NCI-H2196 (cell line): ENCODE measurements at regions not wholly inside any gene's neighbourhood (a gene's known extent, or its start where the extent isn't known, plus 50 kb on each side); places are given as distances from the start of the nearest gene placed in this dataset.
"Not testable (repeated sequence)": the region's sequence is repeated elsewhere in the genome, so short reads cannot be mapped to it uniquely, and the experiment has no call there.

ENCODE experiments used
- DNase-seq: peaks from one replicate; lab custom pipeline; 2025; ENCODE audit not compliant: unreplicated experiment; lab: John Stamatoyannopoulos, UW

DNA sequence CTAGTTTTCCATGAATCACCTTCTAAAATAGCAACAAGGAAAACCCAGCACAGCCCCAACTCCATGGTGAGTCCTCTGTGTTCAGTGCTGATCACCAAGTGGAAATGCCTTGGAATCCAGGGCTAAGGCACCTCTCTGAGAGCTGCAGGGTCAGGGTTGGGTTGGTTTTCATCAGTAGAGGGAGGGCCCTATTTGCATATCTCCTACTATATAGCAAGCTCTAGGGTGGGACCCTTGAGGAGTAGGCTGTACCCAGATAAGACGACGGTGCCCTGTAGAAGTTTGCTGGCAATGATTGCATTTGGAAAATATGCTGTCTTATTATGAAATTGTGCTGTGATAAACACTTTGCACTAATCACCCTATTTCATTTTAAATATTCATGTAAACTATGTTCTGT, 1011.8 kb downstream of the TMEM121 start:
- no peak for DNase-seq

DNA sequence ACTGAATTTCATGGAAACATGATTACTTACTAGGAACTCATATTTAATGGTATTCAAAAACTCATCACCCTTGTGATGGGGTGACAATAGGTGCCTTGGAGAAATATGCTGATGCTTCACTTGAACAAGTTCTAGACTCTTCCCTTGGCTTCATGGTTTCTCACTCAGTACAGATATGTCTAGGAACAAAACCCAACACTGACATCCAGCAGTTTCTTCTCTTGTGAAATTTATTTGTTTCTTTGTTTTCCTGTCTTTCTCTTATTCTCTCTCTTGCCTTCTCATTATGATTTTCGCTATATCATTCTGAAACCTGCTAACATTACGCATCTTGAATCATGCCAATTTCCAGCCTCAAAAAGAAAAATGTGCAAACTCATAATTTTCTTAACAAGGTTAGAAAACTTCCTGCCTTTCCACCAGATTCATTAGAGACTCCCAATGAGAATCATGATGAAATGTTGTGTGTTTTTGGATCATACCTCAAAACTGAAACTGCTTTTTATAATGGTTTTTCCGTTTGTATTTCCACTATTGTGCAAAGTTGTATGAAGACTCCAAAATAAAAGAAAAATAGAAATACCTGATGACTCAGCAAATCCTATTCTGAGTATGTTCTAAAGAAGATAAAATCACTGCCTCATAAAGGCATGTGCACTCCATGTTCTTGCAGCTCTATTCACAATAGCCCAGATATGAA, 1021.5 kb downstream of the TMEM121 start:
- no peak for DNase-seq

DNA sequence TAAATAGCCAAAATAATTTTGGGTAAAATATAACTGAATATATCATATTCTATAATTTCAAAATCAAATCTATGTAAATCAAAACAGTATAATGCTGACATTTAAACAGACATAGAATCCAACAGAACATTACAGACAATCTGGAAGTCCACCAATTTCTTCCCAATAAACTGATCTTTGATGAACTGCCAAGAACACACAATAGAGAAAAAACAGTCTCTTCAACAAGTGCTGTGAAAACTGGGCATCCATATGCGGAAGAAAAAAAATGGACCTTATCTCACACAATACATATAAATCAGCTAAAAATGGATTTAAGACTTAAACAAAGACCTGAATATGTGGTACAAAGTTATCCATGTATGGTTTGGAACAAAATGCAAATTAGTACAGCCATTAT, 1022.7 kb downstream of the TMEM121 start:
- no peak for DNase-seq

DNA sequence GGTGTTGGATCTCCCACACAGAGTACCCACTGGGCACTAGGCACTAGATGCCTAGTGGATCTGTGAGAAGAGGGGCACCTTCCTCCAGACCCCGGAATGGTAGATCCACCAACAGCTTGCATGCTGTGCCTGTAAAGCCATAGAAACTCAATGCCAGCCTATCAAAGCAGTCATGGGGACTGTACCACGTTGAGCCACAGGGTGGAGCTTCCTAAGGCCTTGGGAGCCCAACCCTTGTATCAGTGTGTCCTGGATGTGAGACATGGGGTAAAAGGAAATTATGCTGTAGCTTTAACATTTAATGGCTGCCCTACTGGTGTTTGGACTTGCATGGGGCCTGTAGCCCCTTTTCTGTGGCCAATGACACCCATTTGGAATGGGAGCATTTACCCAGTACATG, 1024.9 kb downstream of the TMEM121 start:
- no peak for DNase-seq

DNA sequence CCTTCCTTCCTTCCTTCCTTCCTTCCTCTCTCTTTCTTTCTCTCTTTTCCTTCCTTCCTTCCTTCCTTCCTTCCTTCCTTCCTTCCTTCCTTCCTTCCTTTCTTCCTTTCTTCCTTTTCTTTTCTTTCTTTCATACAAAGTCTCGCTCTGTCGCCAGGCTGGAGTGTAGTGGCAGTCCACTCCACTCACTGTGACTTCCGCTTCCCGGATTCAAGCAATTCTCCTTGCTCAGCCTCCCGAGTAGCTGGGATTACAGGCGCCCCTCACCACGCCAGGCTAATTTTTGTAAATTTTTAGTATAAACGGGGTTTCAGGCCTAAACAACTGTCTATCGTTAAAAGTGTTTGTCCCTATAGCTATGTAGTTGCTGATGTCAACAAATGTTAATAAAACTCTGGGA, 1029.8 kb downstream of the TMEM121 start:
- DNase-seq = not testable (repeated sequence)

DNA sequence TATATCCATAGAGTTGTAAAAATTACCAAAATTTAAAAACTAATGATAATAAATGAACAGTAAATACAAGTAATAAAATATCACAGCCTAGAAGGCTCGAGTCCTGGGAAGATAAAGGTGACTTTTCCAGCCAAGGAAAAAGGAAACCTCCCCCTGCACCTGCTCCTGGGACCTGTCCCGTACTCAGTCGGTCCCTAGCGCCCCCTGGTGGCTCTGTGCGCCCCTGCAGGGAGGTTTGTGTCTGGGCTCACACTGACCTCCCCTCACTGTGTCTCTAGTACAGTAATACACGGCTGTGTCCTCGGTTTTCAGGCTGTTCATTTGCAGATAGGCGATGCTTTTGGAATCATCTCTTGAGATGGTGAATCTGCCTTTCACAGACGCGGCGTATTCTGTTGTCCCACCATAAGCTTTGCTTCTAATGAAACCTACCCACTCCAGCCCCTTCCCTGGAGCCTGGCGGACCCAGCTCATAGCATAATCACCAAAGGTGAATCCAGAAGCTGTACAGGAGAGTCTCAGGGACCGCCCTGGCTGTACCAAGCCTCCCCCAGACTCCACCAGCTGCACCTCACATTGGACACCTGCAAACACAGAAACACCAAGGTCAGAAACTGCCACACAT, 1030.4 kb downstream of the TMEM121 start:
- DNase-seq = peak; percentile 23

DNA sequence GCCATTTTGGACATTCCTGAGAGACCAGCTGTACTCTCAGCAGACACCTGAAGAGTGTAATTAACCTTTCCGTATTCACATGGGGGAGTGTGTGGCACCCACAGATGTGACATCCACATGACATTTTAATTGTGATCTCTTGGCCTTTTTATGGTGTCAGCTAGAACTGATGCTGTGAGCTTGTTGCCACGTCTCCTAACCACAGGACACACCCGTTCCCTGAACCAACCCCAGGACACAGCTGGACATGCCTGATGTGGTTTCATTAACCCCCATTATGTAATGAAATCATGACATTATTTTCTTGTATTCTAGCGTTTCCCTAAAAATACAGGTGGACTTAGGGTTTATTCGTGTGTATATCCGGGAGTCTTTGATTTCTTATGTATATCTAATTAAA, 1036.1 kb downstream of the TMEM121 start:
- no peak for DNase-seq

DNA sequence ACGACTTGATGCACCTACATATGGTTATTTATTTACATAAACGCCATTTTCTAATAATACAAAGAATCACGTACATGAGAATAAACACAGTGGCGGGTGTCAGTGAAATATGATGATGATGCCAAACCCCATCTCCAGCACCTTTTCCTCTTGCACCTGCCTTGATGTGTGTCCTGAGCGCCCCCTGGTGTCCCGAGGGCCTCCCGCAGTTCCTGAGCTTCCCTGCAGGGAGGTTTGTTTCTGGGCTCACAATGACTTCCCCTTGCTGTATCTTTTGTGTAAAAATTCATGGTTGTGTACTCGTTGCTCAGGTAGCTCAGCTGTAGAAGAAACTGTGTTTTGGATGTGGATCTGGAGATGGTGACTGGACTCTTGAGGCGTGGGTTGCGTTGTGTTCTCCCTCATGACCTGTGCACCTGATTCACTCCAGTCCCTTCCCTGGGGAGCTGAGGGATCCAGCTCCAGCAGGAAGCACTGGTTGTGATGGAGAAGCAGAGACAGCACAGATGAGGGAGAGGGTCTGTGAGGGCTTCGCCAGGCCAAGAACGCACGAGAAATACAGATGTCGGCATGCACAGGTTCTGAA, 1037.8 kb downstream of the TMEM121 start:
- no peak for DNase-seq

DNA sequence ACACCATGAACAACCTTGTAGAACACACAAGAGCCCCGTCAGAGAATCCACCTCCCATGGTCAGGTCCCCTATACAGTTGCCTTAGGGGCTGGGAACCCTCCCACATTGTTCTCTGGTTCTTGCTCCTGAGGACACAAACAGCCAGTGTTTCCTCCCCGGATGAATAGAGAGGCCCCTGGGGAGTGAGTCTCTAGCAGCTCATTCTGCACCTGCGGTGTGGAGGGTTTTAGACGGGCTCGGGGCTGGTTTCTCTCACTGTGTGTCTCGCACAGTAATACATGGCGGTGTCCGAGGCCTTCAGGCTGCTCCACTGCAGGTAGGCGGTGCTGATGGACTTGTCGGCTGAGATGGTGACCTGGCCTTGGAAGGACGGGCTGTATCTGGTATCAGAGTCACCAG, 1052.1 kb downstream of the TMEM121 start:
- DNase-seq = no peak

DNA sequence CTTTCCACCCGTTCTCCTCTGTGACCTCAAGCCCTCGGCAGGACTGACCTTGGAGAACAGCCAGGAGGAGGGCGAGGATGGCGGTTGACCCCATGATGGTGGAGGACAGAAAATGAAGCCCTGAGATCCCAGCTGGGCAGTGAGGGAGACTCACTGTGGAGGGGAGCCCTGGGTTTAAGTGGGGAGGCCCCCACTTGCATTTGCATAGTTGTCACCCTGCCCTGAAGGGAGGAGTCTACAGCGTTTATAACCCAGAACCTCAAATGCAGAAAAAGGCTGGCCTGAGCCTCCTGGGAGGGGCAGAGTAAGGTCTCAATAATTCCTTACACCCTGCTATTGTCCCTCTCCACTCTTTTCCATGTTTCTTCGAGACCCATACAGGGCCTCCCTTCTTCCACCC, 1052.7 kb downstream of the TMEM121 start:
- DNase-seq = no peak

DNA sequence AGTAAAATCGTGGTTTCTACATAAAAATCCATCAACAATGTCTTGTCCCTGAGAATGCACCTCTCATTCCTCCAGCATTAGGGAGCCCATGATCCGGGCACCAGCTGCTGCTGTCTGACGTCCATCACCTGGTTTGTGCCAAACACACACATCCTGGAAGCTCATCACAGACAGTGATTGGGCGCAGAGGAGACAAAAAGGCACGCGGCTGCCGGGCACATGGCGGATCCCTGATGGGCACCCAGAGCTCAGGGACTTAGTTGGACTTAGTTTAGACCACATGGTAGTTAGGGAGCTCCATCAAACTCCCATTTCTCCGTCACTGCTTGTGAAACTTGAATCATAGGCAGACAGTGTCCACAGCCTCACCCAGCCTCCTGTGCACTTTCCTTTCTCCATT, 1059.3 kb downstream of the TMEM121 start:
- no peak for DNase-seq

DNA sequence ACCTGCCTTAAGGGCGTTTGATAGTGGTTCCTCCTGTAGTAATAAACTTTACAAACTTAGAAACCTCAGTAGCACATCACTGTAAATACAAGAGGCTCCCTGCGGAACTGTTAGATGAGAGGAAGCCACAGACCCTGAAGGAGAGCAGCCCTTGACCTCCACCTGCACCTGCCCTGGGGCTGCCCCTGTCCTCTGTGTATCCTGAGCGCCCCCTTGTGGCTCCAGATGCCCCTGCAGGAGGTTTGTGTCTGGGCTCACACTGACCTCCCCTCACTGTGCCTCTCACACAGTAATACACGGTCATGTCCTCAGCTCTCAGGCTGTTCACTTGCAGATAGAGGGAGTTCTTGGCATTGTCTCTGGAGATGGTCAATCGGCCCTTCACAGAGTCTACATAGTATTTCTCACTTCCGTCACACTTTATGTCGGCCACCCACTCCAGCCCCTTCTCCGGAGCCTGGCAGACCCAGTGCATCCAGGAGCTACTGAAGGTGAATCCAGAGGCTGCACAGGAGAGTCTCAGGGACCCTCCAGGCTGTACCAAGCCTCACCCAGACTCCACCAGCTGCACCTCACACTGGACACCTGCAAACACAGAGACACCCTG, 1059.8 kb downstream of the TMEM121 start:
- peak; percentile 1 for DNase-seq

DNA sequence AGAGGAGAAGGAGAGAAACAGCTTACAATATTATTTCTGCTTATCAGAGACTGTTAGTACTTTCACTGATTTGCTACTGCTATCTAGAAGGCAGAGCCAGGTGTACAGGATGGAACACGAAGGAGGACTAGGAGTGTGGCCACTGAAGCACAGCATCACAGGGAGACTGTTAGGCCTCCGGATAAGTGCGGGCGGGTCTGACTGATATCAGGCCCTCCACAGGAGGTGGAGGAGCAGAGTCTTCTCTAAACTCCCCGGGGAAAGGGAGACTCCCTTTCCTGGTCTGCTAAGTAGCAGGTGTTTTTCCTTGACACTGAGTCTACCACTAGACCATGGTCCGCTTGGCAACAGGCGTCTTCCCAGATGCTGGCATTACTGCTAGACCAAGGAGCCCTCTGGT, 1065.2 kb downstream of the TMEM121 start:
- not testable (repeated sequence) for DNase-seq

DNA sequence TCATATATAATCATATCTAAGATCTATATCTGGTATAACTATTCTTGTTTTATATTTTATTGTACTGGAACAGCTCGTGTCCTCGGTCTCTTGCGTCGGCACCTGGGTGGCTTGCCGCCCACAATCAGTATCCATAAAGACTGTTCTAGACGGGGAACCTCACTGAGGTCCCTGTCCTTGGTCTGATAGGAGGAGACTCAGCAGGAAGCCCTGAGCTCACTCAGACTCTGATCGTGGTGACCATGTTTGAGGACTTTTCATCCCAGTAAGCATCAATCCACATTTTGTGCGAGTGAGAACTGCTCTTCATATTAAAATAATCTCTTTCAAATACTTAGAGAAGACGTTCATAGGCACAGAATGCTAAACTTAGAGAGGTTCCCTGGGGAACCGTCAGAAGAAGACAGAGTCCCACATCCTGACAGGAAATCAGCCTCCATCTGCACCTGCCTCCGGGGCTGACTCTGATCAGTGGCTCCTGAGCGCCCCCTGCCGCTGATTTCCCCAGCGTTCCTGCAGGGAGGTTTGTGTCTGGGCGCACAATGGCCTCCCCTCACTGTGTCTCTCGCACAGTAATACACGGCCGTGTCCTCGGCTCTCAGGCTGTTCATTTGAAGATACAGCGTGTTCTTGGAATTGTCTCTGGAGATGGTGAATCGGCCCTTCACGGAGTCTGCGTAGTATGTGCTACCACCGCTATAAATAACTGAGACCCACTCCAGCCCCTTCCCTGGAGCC, 1065.9 kb downstream of the TMEM121 start:
- not testable (repeated sequence) for DNase-seq

DNA sequence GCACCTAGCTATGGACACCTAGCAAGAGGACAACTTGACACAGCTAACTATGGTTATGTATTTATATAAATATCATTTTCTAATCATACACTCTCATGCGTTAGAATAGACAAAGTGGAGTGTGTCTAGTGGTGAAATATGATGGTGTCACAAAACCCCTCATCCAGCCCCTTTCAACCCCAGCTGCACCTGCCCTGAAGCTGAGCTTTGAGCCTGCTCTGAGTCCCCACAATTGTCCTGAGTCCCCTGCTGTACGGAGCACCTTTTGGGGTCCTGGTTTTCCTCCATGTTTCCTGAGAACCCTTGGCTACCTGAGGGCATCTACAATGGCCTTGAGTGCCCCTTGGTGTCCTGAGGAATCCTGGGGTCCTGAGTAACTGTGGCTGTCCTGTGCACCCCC, 1072.8 kb downstream of the TMEM121 start:
- DNase-seq = no peak

DNA sequence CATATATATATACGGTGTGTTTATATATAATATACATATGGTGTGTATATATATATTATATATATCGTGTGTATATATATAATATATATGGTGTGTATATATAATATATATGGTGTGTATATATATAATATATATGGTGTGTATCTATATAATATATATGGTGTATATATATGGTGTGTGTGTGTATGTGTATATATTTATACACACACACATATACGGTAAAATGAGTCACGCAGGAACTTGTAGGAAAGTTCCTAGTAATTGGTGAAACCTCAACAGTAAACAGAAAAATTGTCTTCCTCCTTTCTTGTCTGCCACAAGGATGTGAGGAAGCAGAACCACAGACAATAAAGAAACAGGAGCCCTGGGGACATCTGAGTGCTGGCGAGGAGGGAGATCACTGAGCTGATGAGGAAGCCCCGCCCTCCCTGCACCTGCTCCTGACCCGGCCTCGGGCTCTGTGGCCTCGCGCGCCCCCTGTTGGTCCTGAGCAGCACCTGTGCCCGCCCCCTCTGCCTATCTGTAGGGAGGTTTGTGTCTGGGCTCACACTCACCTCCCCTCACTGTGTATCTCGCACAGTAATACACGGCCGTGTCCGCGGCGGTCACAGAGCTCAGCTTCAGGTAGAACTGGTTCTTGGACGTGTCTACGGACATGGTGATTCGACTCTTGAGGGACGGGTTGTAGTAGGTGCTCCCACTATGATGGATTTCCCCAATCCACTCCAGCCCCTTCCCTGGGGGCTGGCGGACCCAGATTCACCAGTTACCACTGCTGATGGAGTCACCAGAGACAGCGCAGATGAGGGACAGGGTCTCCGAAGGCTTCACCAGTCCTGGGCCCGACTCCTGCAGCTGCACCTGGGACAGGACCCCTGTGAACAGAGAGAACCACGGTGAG, 1079.4 kb downstream of the TMEM121 start:
- DNase-seq = peak; percentile 2

DNA sequence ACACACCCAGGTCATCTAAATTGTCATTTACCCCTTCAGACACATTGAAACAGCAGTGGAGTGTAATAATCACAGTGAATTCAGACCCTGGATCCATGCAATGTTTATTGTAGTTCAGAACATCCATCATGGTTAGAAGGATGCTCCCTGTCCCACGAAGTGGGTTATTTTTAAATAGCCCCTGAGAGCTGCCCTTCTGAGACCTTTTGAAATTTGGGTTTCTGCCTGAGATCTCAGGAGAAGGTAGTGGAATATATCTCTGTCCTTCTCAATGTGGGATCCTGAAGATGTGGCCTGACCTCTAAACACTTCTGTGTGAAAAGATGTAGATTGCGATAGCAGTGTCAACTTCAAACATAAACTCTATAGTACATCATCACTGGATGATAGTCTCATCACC, 1080.6 kb downstream of the TMEM121 start:
- DNase-seq = no peak

DNA sequence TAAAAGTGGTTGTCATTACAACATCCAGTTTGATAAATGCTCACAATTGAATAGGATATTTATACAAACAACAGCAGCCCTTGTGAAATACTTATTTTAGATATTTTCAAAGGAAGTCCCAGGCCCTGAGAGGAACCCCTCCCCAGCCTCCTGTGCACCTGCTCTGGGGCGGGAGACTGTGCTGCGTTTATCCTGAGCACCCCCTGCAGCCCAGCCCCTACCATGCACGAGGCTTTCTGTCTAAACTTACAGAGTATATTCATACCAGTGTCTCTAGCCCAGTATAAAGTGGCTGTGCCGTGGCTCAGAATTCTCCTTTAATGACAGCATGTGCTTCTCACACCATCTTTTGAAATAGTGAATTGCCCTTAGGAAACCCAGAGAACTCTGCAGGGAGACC, 1084.3 kb downstream of the TMEM121 start:
- DNase-seq = no peak

DNA sequence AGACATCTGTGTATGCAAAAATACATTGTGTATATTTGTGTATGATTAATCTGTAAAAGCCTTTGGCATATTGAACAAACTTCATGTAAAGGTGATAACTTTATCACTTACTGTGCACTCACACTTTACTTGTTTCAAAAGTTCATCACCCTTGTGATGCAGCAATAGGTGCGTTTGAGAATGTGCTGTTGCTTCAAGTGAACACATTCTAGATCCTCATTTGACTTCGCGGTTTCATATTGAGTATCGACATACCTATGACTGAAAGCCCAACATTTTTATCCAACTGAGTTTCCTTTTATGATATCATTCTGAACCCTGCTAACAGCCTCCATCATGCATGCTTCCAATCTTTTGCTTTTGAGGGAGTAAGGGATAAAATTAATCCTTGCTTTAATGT, 1086.9 kb downstream of the TMEM121 start:
- no peak for DNase-seq

DNA sequence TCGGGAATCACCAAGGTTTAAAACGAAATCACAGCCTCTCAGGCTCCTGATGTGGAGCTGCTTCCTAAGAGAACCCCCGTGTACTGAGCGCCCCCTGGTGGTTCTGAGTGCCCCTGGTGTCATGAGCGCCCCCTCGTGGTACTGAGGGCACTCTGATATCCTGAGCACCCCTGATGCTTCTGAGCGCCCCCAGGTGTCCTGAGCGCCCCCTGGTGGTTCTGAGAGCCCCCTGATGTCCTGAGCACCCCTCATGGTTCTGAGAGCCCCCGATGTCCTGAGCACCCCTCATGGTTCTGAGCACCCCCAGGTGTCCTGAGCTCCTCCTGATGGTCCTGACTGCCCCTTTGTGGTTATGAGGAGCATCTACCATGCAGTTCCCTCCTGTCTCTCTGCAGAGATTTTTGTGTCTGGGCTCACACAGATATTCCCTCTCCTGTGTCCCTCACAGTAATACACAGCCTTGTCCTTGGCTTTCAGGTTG, 1092.1 kb downstream of the TMEM121 start:
- not testable (repeated sequence) for DNase-seq
